ENCODE measurements at regions not wholly inside any gene's neighbourhood (a gene's known extent, or its start where the extent isn't known, plus 50 kb on each side); places are given as distances from the start of the nearest gene placed in this dataset.

DNA sequence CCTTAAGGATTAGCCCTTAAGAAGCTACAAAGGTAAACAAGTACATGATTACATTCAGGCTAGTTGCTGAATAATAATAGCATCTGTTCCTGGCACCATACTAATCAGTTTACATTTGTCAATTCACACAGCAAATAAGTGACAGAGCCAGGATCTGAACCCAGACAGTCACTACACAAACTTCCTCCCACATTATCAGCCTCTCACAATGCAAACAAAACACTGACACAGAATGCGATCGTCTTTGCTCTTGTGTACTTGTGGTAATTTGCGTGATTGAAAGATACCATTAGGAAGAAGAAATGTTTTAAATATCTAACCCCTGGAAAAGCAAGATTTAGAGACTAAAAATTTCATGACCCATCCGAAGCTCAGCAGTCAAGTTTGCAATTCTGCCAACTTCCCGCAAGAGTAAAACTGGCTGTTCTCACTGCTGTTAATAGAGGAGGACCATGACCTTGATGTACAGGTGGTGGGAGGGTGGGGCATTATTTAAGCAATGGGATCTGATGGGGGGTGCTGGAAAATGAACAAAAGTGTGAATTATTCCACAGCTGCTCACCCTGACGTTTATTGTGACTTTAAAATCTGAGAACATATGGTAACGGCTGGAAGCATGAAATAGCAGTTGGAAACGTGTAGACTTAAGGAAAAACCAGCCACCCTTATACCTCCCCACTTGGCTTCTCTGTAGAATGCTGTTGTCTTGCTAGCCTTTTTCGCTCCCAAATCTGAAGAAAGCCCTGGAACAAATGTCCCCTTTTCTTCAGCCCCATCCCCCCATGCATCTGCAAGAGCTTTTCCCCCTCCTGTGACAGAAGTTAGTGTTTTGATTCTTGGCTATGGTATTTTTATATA is 95.3 kb upstream of the ARMC2 start:
- no peak for TF ChIP-seq TAF1 (IDR thresholded peaks at IDR 0.05; ENCODE audit: borderline replicate concordance, low read depth, low read length)
- no peak for TF ChIP-seq REST (IDR thresholded peaks at IDR 0.05; ENCODE audit: low read depth, low read length)
- TF ChIP-seq CTCF (IDR thresholded peaks at IDR 0.05): no peak
- TF ChIP-seq YY1 (IDR thresholded peaks at IDR 0.05; ENCODE audit: low read depth): no peak
- TF ChIP-seq POLR2AphosphoS5 (IDR thresholded peaks at IDR 0.05; ENCODE audit: low read depth, low read length): no peak
- TF ChIP-seq SMC3 (IDR thresholded peaks at IDR 0.05; ENCODE audit: low read depth, low read length): no peak
- TF ChIP-seq CHD2 (IDR thresholded peaks at IDR 0.05; ENCODE audit: low read length, partially characterized antibody): no peak
- TF ChIP-seq EP300 (IDR thresholded peaks at IDR 0.05; ENCODE audit: borderline replicate concordance in 1 of 2, low read depth in 1 of 2, low read length in 1 of 2): no peak
- TF ChIP-seq, protein P1, sequence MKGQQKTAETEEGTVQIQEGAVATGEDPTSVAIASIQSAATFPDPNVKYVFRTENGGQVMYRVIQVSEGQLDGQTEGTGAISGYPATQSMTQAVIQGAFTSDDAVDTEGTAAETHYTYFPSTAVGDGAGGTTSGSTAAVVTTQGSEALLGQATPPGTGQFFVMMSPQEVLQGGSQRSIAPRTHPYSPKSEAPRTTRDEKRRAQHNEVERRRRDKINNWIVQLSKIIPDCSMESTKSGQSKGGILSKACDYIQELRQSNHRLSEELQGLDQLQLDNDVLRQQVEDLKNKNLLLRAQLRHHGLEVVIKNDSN (IDR thresholded peaks at IDR 0.05; ENCODE audit: borderline replicate concordance, low read depth): no peak
